ACC112 (cell line): ENCODE measurements at regions not wholly inside any gene's neighbourhood (a gene's known extent, or its start where the extent isn't known, plus 50 kb on each side); places are given as distances from the start of the nearest gene placed in this dataset.

ENCODE experiments used
- H2AFZ ChIP-seq: fragments of 200-600 bp; sonication (generic); one replicate; pipeline ENCODE4 v1.6.0; 2017; ENCODE audit warnings: antibody characterized with exemption, low read length; ENCODE audit not compliant: unreplicated experiment
- H3K27ac ChIP-seq: fragments of 200-600 bp; sonication (generic); 2 replicates; pipeline ENCODE4 v1.5.1; 2014; ENCODE audit warnings: low read depth, mild to moderate bottlenecking, antibody characterized with exemption, low read length, moderate library complexity
- H3K27me3 ChIP-seq: fragments of 200-600 bp; sonication (generic); 2 replicates; pipeline ENCODE4 v1.6.1; 2014; ENCODE audit warnings: mild to moderate bottlenecking, antibody characterized with exemption, low read length, moderate library complexity, mixed read lengths; ENCODE audit not compliant: insufficient read depth
- H3K36me3 ChIP-seq: fragments of 200-600 bp; sonication (generic); 2 replicates; pipeline ENCODE4 v1.6.1; 2016; ENCODE audit warnings: mild to moderate bottlenecking, antibody characterized with exemption, low read length, moderate library complexity, mixed read lengths; ENCODE audit not compliant: insufficient read depth
- H3K4me1 ChIP-seq: fragments of 200-600 bp; sonication (generic); one replicate; pipeline ENCODE4 v1.6.1; 2016; ENCODE audit warnings: low read length, mixed read lengths; ENCODE audit not compliant: insufficient read depth, unreplicated experiment, control insufficient read depth
- H3K4me3 ChIP-seq: fragments of 200-600 bp; sonication (generic); 2 replicates; pipeline ENCODE4 v1.5.1; 2014; ENCODE audit warnings: mild to moderate bottlenecking, low read depth, low read length
- H3K79me2 ChIP-seq: fragments of 200-600 bp; sonication (generic); one replicate; pipeline ENCODE4 v1.6.0; 2016; ENCODE audit warnings: low read length; ENCODE audit not compliant: control insufficient read depth, unreplicated experiment, insufficient read depth

- H3K27ac ChIP-seq: no peak overlapping the region
- no peaks in the 10 kb centered on the region for H3K36me3 ChIP-seq
- no peak overlapping the region for H3K4me3 ChIP-seq
- H3K79me2 ChIP-seq: no peaks in the 10 kb centered on the region
- H2AFZ ChIP-seq: no peak overlapping the region
- no peaks in the 10 kb centered on the region for H3K4me1 ChIP-seq
- H3K27me3 ChIP-seq: peaks cover 63% of the 10 kb centered on the region
Measured at GRCh38 chr12:3990501-3991280, 117.5 kb upstream of the PARP11 start.

- Histone ChIP-seq H3K4me1 (no peaks in the 10 kb centered on the region), H3K27ac (no peak overlapping the region), H3K27me3 (peaks cover 57% of the 10 kb centered on the region), H3K36me3 (no peaks in the 10 kb centered on the region), H3K79me2 (no peaks in the 10 kb centered on the region), H2AFZ (no peak overlapping the region), H3K4me3 (no peak overlapping the region)
Measured at GRCh38 chr12:3989218-3989550, 116.0 kb upstream of the PARP11 start.

- Histone ChIP-seq H2AFZ (no peak overlapping the region), H3K4me3 (no peak overlapping the region), H3K27ac (no peak overlapping the region), H3K27me3 (peaks cover 56% of the 10 kb centered on the region), H3K36me3 (no peaks in the 10 kb centered on the region), H3K4me1 (no peaks in the 10 kb centered on the region), H3K79me2 (no peaks in the 10 kb centered on the region)
Measured at GRCh38 chr12:3988519-3989217, 115.5 kb upstream of the PARP11 start.

GRCh38 chr12:3987571-3987970, 114.4 kb upstream of the PARP11 start:
- Histone ChIP-seq H3K79me2 (no peaks in the 10 kb centered on the region), H3K36me3 (no peaks in the 10 kb centered on the region), H2AFZ (no peak overlapping the region), H3K4me3 (no peak overlapping the region), H3K4me1 (no peaks in the 10 kb centered on the region), H3K27me3 (peaks cover 45% of the 10 kb centered on the region), H3K27ac (no peak overlapping the region)

GRCh38 chr12:3980504-3981272, 107.5 kb upstream of the PARP11 start:
- Histone ChIP-seq H3K27me3 (peaks cover 21% of the 10 kb centered on the region), H3K36me3 (no peaks in the 10 kb centered on the region), H3K4me1 (no peaks in the 10 kb centered on the region), H3K79me2 (no peaks in the 10 kb centered on the region), H3K4me3 (no peak overlapping the region), H3K27ac (no peak overlapping the region), H2AFZ (no peak overlapping the region)

GRCh38 chr12:3977621-3978020, 104.4 kb upstream of the PARP11 start:
- Histone ChIP-seq H3K36me3 (no peaks in the 10 kb centered on the region), H3K27me3 (peaks cover 27% of the 10 kb centered on the region), H3K4me3 (no peak overlapping the region), H3K4me1 (no peaks in the 10 kb centered on the region), H2AFZ (no peak overlapping the region), H3K79me2 (no peaks in the 10 kb centered on the region), H3K27ac (no peak overlapping the region)

- H3K27ac ChIP-seq: no peak overlapping the region
- no peaks in the 10 kb centered on the region for H3K79me2 ChIP-seq
- no peaks in the 10 kb centered on the region for H3K4me1 ChIP-seq
- H3K27me3 ChIP-seq: peaks cover 27% of the 10 kb centered on the region
- no peak overlapping the region for H2AFZ ChIP-seq
- H3K4me3 ChIP-seq: no peak overlapping the region
- no peaks in the 10 kb centered on the region for H3K36me3 ChIP-seq
Measured at GRCh38 chr12:3976351-3976938, 103.2 kb upstream of the PARP11 start.

GRCh38 chr12:3975652-3976051, 102.5 kb upstream of the PARP11 start:
- Histone ChIP-seq H3K4me3 (no peak overlapping the region), H3K27me3 (peaks cover 27% of the 10 kb centered on the region), H3K27ac (no peak overlapping the region), H3K4me1 (no peaks in the 10 kb centered on the region), H3K36me3 (no peaks in the 10 kb centered on the region), H2AFZ (no peak overlapping the region), H3K79me2 (no peaks in the 10 kb centered on the region)

GRCh38 chr12:3974883-3975282, 101.7 kb upstream of the PARP11 start:
- no peaks in the 10 kb centered on the region for H3K36me3 ChIP-seq
- H3K27ac ChIP-seq: no peak overlapping the region
- no peaks in the 10 kb centered on the region for H3K4me1 ChIP-seq
- no peaks in the 10 kb centered on the region for H3K79me2 ChIP-seq
- peaks cover 27% of the 10 kb centered on the region for H3K27me3 ChIP-seq
- H2AFZ ChIP-seq: no peak overlapping the region
- H3K4me3 ChIP-seq: no peak overlapping the region

- H3K27me3 ChIP-seq: peaks cover 27% of the 10 kb centered on the region
- no peaks in the 10 kb centered on the region for H3K4me1 ChIP-seq
- H3K4me3 ChIP-seq: no peak overlapping the region
- no peaks in the 10 kb centered on the region for H3K79me2 ChIP-seq
- no peak overlapping the region for H3K27ac ChIP-seq
- no peak overlapping the region for H2AFZ ChIP-seq
- no peaks in the 10 kb centered on the region for H3K36me3 ChIP-seq
Measured at GRCh38 chr12:3973973-3974644, 100.9 kb upstream of the PARP11 start.
